ENCODE measurements at regions not wholly inside any gene's neighbourhood (a gene's known extent, or its start where the extent isn't known, plus 50 kb on each side); places are given as distances from the start of the nearest gene placed in this dataset.

- TF ChIP-seq CTCF (IDR thresholded peaks at IDR 0.05) (no peak), POLR2AphosphoS5 (IDR thresholded peaks at IDR 0.05; ENCODE audit: low read depth, low read length) (no peak), TCF7L2 (IDR thresholded peaks at IDR 0.05; ENCODE audit: low read depth, low read length) (no peak), SIN3A (IDR thresholded peaks at IDR 0.05; ENCODE audit: borderline replicate concordance, insufficient read depth, low read depth, low read length) (no peak), REST (IDR thresholded peaks at IDR 0.05; ENCODE audit: insufficient read depth in 1 of 2, low read depth in 2 of 2, low read length in 1 of 2) (no peak)
- in situ Hi-C loops (cut with HindIII; ENCODE audit: low pct_unique_long_range_greater_than_20kb, low sequenced_read_pairs), result no loop called here
- intact Hi-C loops (cut with micrococcal nuclease; ENCODE audit: unreplicated experiment), result no loop called here
- Histone ChIP-seq H3K9me3 (ENCODE audit: control insufficient read depth, insufficient read depth, low read depth, low read length) (no peaks in the 10 kb centered on the region), H3K4me3 (ENCODE audit: low read depth in 2 of 2, low read length in 2 of 2) (no peak overlapping the region), H3K27ac (ENCODE audit: low read length) (no peak overlapping the region), H3K36me3 (ENCODE audit: control insufficient read depth, insufficient read depth, low read length) (no peaks in the 10 kb centered on the region), H3K4me1 (ENCODE audit: control insufficient read depth, insufficient read depth, low read length) (no peaks in the 10 kb centered on the region), H3K27me3 (ENCODE audit: control insufficient read depth, insufficient read depth, low read length) (no peaks in the 10 kb centered on the region)
- no peak for ATAC-seq
- no TSS peak for BruUV-seq (replicated peaks)
- POLR2A ChIA-PET, result no interaction called here
- CTCF ChIA-PET, result no interaction called here
- no peak for DNase-seq (ENCODE audit: low read depth, low spot score)
These were observed 142.2 kb upstream of the SEMA3A start for GRCh38 chr7:84336766-84337165.

GRCh38 chr7:84336303-84336702 is 141.7 kb upstream of the SEMA3A start:
- ATAC-seq (no peak), DNase-seq (ENCODE audit: low read depth, low spot score) (no peak)
- in situ Hi-C loops (cut with HindIII; ENCODE audit: low pct_unique_long_range_greater_than_20kb, low sequenced_read_pairs), result no loop called here
- Histone ChIP-seq H3K9me3 (ENCODE audit: control insufficient read depth, insufficient read depth, low read depth, low read length) (no peaks in the 10 kb centered on the region), H3K27ac (ENCODE audit: low read length) (no peak overlapping the region), H3K4me3 (ENCODE audit: low read depth in 2 of 2, low read length in 2 of 2) (no peak overlapping the region), H3K36me3 (ENCODE audit: control insufficient read depth, insufficient read depth, low read length) (no peaks in the 10 kb centered on the region), H3K27me3 (ENCODE audit: control insufficient read depth, insufficient read depth, low read length) (no peaks in the 10 kb centered on the region), H3K4me1 (ENCODE audit: control insufficient read depth, insufficient read depth, low read length) (no peaks in the 10 kb centered on the region)
- ChIA-PET CTCF (no interaction called here), POLR2A (no interaction called here)
- intact Hi-C loops (cut with micrococcal nuclease; ENCODE audit: unreplicated experiment), result no loop called here
- no TSS peak for BruUV-seq (replicated peaks)
- TF ChIP-seq REST (IDR thresholded peaks at IDR 0.05; ENCODE audit: insufficient read depth in 1 of 2, low read depth in 2 of 2, low read length in 1 of 2), result no peak
- TF ChIP-seq CTCF (IDR thresholded peaks at IDR 0.05), result no peak
- no peak for TF ChIP-seq TCF7L2 (IDR thresholded peaks at IDR 0.05; ENCODE audit: low read depth, low read length)
- TF ChIP-seq POLR2AphosphoS5 (IDR thresholded peaks at IDR 0.05; ENCODE audit: low read depth, low read length), result no peak
- no peak for TF ChIP-seq SIN3A (IDR thresholded peaks at IDR 0.05; ENCODE audit: borderline replicate concordance, insufficient read depth, low read depth, low read length)
